H1 (cell line): ENCODE measurements at regions not wholly inside any gene's neighbourhood (a gene's known extent, or its start where the extent isn't known, plus 50 kb on each side); places are given as distances from the start of the nearest gene placed in this dataset.
"Not testable (repeated sequence)": the region's sequence is repeated elsewhere in the genome, so short reads cannot be mapped to it uniquely, and the experiment has no call there.

ENCODE experiments used
- BCL11A ChIP-seq, 2 experiments: IDR thresholded peaks; one replicate each; pipeline ENCODE4 v1.6.1; 2011; ENCODE audit warnings: low read depth in 2 of 2, low read length in 2 of 2, mild to moderate bottlenecking in 2 of 2
- CREB1 ChIP-seq: IDR thresholded peaks from 2 replicates; pipeline ENCODE4 v1.6.1; 2012; ENCODE audit warnings: inconsistent platforms
- CTCF ChIP-seq, 3 experiments: IDR thresholded peaks; 1 replicate in 2 of 3; 2 replicates in 1 of 3; pipeline versions ENCODE4 v1.5.1 to v1.6.1; 2011; ENCODE audit warnings: low read length in 3 of 3, mild to moderate bottlenecking in 3 of 3, inconsistent platforms in 2 of 3, low read depth in 1 of 3, moderate library complexity in 1 of 3; ENCODE audit not compliant: insufficient read depth in 1 of 3; ENCODE audit errors: control extremely low read depth in 1 of 3
- EP300 ChIP-seq, 2 experiments: IDR thresholded peaks; 1 replicate in 1 of 2; 2 replicates in 1 of 2; pipeline ENCODE4 v1.6.1; 2011 to 2012; ENCODE audit warnings: low read depth in 2 of 2, low read length in 2 of 2, mild to moderate bottlenecking in 2 of 2, borderline replicate concordance in 1 of 2, inconsistent platforms in 1 of 2, moderate library complexity in 1 of 2
- EZH2 ChIP-seq: fragments of 200-600 bp; sonication (generic); IDR thresholded peaks from 2 replicates; pipeline ENCODE4 v1.7.1; 2012; ENCODE audit warnings: low read depth, mild to moderate bottlenecking, moderate library complexity, low read length, inconsistent platforms; ENCODE audit not compliant: severe bottlenecking
- GABPA ChIP-seq: IDR thresholded peaks from 2 replicates; pipeline ENCODE4 v1.6.1; 2011; ENCODE audit warnings: mild to moderate bottlenecking, low read length, moderate library complexity, borderline replicate concordance; ENCODE audit not compliant: insufficient read depth
- POLR2A ChIP-seq, 2 experiments: IDR thresholded peaks; 1 replicate in 1 of 2; 2 replicates in 1 of 2; pipeline ENCODE4 v1.6.1; 2011; ENCODE audit warnings: low read depth in 2 of 2, low read length in 2 of 2, mild to moderate bottlenecking in 2 of 2; ENCODE audit errors: control extremely low read depth in 1 of 2
- POLR2AphosphoS5 ChIP-seq: IDR thresholded peaks from 2 replicates; pipeline ENCODE4 v1.6.1; 2011; ENCODE audit warnings: low read depth, low read length
- SIN3A ChIP-seq, 2 experiments: IDR thresholded peaks in 1 of 2; conservative IDR thresholded peaks in 1 of 2; 2 replicates each; pipeline ENCODE4 v1.6.1; 2011 to 2012; ENCODE audit warnings: low read length in 2 of 2, improper control_type of control experiment in 1 of 2, low read depth in 1 of 2, mild to moderate bottlenecking in 1 of 2
- SIX5 ChIP-seq: IDR thresholded peaks from 2 replicates; pipeline ENCODE4 v1.6.1; 2011; ENCODE audit warnings: mild to moderate bottlenecking, low read depth, low read length
- SUZ12 ChIP-seq: fragments of 200-600 bp; sonication (generic); IDR thresholded peaks from 2 replicates; pipeline ENCODE4 v1.6.1; 2012; ENCODE audit warnings: mild to moderate bottlenecking, inconsistent platforms, low read length, moderate library complexity, mixed read lengths

- TF ChIP-seq POLR2A (IDR thresholded peaks at IDR 0.05; ENCODE audit: control extremely low read depth in 1 of 2, low read depth in 2 of 2, low read length in 2 of 2); SIN3A (conservative IDR thresholded peaks at IDR 0.05 in 1 of 2, IDR thresholded peaks at IDR 0.05 in 1 of 2; ENCODE audit: low read depth in 1 of 2, low read length in 2 of 2); EZH2; SUZ12; EP300 (IDR thresholded peaks at IDR 0.05; ENCODE audit: borderline replicate concordance in 1 of 2, low read depth in 2 of 2, low read length in 2 of 2); CTCF (IDR thresholded peaks at IDR 0.05; ENCODE audit: control extremely low read depth in 1 of 3, insufficient read depth in 1 of 3, low read depth in 1 of 3, low read length in 3 of 3); SIX5; POLR2AphosphoS5; BCL11A (IDR thresholded peaks at IDR 0.05; ENCODE audit: low read depth in 2 of 2, low read length in 2 of 2); GABPA; CREB1: not testable (repeated sequence)
Measured at GRCh38 chr13:18702464-18703247, 479.0 kb downstream of the TUBA3C start.
